HG03045 (cell line): ENCODE measurements at regions not wholly inside any gene's neighbourhood (a gene's known extent, or its start where the extent isn't known, plus 50 kb on each side); places are given as distances from the start of the nearest gene placed in this dataset.
"Not testable (repeated sequence)": the region's sequence is repeated elsewhere in the genome, so short reads cannot be mapped to it uniquely, and the experiment has no call there.

Experiments used
- ATAC-seq: cut with Tn5 transposase; IDR thresholded peaks from one replicate; pipeline ENCODE4 v1.9.1; 2021; ENCODE audit warnings: mild to moderate bottlenecking, moderate library complexity; ENCODE audit not compliant: unreplicated experiment

GRCh38 chr13:60214213-60215055 lies 50.7 kb upstream of the DIAPH3 start:
- no peak for ATAC-seq

DNA sequence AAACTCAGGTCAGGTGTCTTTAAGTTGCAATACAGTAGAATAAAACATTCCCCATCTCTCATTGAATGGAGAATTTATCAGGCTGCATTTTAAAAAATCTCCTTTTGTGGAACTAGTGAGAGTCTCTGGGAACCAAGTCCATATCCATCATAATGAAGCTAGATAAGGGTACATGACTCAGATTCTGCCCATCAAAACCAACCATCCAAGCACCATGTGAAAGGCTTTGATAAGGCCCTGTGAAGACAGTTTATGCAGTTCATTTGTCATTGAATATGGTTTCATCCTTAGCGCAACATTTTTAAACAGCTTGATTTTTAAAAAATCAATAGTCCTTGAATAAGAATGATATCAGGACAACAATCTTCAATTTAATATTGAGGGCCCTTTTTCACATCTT lies 56.3 kb upstream of the DIAPH3 start:
- no peak for ATAC-seq

DNA sequence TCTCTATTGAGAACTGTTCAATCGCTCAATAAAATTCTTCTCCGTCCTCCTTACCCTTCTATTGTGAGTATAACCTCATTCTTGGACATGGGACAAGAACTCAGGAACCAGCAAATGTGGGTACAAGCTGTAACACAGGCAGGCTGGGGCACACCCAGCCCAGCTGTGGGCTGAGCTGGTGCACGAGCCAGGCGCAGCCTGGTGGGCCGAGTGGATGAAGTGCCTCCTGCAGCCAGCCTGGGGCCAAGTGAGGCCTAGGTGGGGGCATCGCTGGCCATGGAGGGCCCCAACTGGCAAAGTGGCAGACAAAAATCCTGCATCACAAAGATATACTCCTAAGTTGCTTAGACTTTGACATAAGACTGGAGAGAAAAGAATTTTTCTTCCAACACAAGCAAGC lies 57.9 kb upstream of the DIAPH3 start:
- no peak for ATAC-seq

GRCh38 chr13:60226507-60226906 lies 62.8 kb upstream of the DIAPH3 start:
- no peak for ATAC-seq

- no peak for ATAC-seq
These were observed 63.4 kb upstream of the DIAPH3 start for GRCh38 chr13:60227158-60227557.

- ATAC-seq = peak; percentile 43
These were observed 66.1 kb upstream of the DIAPH3 start for GRCh38 chr13:60229708-60230272.

DNA sequence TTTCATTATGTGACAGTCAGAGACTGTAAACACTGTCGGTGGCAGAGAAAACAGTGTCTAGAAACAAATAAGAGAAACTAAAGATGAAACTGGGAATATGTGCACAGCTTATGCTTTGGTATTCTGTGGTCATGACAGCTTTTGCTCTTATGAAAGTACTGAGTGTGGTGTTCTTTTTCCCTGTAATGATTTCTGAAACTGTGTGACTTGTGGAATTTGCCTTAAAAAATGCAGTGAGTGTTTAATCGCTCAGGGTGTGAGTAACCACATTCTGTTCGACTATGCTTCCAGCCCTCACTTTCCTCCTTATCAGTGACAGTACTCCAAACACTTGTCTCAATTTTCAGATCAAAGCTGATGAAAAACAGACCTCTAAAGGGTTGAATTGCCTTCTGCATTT lies 66.9 kb upstream of the DIAPH3 start:
- peak; percentile 79 for ATAC-seq

DNA sequence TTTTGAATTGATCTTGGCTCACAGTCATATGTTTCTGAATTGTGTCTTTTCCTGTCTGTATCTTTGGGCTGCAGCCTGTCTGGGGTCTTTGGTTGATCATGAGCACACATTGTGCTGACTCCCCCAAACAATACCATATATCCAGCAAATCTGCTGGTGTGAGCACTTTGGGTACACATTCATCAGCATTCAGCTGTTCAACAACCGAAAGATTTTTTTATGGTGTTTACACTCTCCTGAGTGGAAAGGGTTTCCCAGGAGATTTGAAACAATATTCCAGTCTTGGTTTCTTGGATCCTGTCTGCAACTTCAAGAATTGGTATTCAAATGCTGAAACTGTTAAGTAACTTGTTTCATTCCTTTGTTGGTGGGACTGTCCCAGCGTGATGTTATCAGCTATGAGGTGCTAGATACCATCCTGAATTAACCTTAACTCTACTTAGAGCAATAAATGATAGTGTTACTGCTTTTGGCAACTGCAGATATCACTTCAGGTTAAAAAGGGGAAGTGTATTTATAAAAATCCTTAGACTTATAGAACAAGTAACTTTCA lies 78.4 kb upstream of the DIAPH3 start:
- ATAC-seq = no peak

DNA sequence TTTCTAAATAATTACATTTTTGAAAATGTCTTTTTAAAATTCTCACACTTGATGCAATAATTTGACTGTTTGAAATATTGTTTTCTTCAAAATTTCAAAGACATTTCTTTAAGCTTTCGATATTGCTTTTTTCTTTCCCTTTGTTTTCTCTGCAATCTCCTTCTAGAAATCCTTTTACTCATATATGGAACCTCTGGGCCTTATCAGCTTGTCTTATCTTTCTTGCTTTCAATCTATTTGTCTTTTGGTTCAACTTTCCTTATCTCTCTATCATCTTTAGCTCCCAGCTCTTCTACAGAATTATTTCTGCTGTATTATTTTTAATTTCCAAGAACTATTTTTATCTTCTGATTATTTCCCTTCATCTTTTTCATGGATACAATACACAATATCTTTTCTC lies 80.7 kb upstream of the DIAPH3 start:
- ATAC-seq = no peak

DNA sequence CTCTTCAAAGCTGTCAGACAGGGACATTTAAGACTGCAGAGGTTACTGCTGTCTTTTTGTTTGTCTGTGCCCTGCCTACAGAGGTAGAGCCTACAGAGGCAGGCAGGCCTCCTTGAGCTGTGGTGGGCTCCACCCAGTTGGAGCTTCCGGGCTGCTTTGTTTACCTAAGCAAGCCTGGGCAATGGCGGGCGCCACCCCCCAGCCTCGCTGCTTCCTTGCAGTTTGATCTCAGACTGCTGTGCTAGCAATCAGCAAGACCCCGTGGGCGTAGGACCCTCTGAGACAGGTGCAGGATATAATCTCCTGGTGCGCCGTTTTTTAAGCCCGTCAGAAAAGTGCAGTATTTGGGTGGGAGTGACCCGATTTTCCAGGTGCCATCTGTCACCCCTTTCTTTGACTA lies 87.7 kb upstream of the DIAPH3 start:
- ATAC-seq = not testable (repeated sequence)

DNA sequence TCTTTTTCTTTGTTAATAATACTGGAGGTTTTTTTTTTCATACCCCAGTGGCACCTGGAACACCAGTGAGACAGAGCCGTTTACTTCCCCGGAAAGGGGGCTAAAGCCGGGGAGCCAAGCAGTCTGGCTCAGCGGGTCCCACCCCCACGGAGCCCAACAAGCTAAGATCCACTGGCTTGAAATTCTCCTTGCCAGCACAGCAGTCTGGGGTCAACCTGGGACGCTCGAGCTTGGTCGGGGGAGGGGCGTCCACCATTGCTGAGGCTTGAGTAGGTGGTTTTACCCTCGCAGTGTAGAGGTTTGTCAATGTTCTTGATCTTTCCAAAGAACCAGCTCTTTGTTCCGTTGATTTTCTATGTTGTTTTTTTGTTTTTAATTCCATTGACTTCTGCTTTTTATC lies 94.6 kb upstream of the DIAPH3 start:
- no peak for ATAC-seq

- no peak for ATAC-seq
These were observed 96.7 kb upstream of the DIAPH3 start for GRCh38 chr13:60260440-60260839.

- ATAC-seq = no peak
These were observed 98.0 kb upstream of the DIAPH3 start for GRCh38 chr13:60261432-60262351.

DNA sequence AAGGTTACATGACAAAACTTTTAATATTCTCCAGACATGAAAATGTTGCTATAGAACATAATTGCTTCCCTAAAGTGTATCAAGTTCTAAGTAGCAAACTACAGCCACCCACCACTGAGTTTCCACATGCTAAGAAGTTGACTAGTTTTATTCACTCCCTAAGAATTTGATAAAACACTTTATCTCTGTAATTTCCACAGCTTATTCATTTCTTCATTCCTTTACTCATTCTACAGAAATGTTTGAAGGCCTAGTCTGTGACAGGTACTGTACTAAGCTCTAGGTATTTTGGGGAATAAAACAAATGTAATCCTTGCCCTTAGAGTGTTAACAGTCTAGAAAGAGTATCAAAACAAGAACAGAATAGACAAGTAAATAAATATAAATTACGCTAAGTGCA lies 101.8 kb upstream of the DIAPH3 start:
- no peak for ATAC-seq

- peak; percentile 80 for ATAC-seq
These were observed 103.9 kb upstream of the DIAPH3 start for GRCh38 chr13:60267498-60268202.

GRCh38 chr13:60268203-60268555 lies 104.5 kb upstream of the DIAPH3 start:
- ATAC-seq = no peak

- no peak for ATAC-seq
These were observed 110.3 kb upstream of the DIAPH3 start for GRCh38 chr13:60273971-60274527.

GRCh38 chr13:60274655-60275054 lies 110.9 kb upstream of the DIAPH3 start:
- no peak for ATAC-seq

- no peak for ATAC-seq
These were observed 111.5 kb upstream of the DIAPH3 start for GRCh38 chr13:60275208-60275607.

DNA sequence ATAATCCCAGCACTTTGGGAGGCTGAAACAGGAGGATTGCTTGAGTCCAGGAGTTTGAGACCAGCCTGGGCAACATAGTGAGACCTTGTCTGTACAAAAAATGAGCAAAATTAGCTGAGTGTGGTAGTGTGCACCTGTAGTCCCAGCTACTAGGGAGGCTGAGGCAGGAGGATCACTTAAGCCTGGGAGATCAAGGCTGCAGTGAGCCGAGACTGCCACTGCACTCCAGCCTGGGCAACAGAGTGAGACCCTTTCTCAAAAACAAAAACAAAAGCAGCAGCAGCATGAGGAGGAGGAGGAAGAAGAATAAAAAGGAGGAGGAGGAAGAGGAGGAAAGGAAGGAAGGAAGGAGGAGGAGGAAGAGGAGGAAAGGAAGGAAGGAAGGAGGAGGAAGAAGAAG lies 116.5 kb upstream of the TDRD3 start:
- not testable (repeated sequence) for ATAC-seq
